ENCODE measurements at regions not wholly inside any gene's neighbourhood (a gene's known extent, or its start where the extent isn't known, plus 50 kb on each side); places are given as distances from the start of the nearest gene placed in this dataset.

GRCh38 chr4:38576767-38577166, 87.2 kb upstream of the KLF3 start:
- Mint-ChIP-seq H3K9me3 (no peaks in the 10 kb centered on the region), H3K36me3 (ENCODE audit: low read depth) (no peaks in the 10 kb centered on the region), H3K4me1 (ENCODE audit: low read depth) (peaks cover 3% of the 10 kb centered on the region), H3K27me3 (no peaks in the 10 kb centered on the region), H3K27ac (no peak overlapping the region), H3K4me3 (no peak overlapping the region)
- POLR2A ChIA-PET = no interaction called here
- intact Hi-C loops (cut with micrococcal nuclease) = no loop called here
- ATAC-seq = no peak
- no peak for DNase-seq
- CTCF ChIA-PET = interaction anchor here (2.1 kb wide), 1 partner anchor 397 kb away, joined by 5 read pairs; no protein-coding TSS in a partner anchor
- TF ChIP-seq CTCF (IDR thresholded peaks at IDR 0.05) = no peak

GRCh38 chr4:38577462-38577861, 86.5 kb upstream of the KLF3 start:
- intact Hi-C loops (cut with micrococcal nuclease) = no loop called here
- H3K36me3 Mint-ChIP-seq (ENCODE audit: low read depth) = no peaks in the 10 kb centered on the region
- no peaks in the 10 kb centered on the region for H3K9me3 Mint-ChIP-seq
- ATAC-seq (no peak), DNase-seq (no peak)
- no peaks in the 10 kb centered on the region for H3K27me3 Mint-ChIP-seq
- no peak overlapping the region for H3K4me3 Mint-ChIP-seq
- ChIA-PET POLR2A (no interaction called here), CTCF (no interaction called here)
- no peak for TF ChIP-seq CTCF (IDR thresholded peaks at IDR 0.05)
- H3K27ac Mint-ChIP-seq = no peak overlapping the region
- peaks cover 4% of the 10 kb centered on the region for H3K4me1 Mint-ChIP-seq (ENCODE audit: low read depth)

- ATAC-seq (no peak), DNase-seq (no peak)
- H3K4me1 Mint-ChIP-seq (ENCODE audit: low read depth) = peaks cover 9% of the 10 kb centered on the region
- peaks cover 2% of the 10 kb centered on the region for H3K27me3 Mint-ChIP-seq
- H3K9me3 Mint-ChIP-seq = no peaks in the 10 kb centered on the region
- no peak overlapping the region for H3K4me3 Mint-ChIP-seq
- no peak for TF ChIP-seq CTCF (IDR thresholded peaks at IDR 0.05)
- ChIA-PET POLR2A (interaction anchor here (0.6 to 0.9 kb wide), 2 partner anchors 39 to 117 kb away, joined by 3 read pairs; no protein-coding TSS in a partner anchor), CTCF (interaction anchor here (0.8 kb wide), 1 partner anchor 10 kb away, joined by 3 read pairs; no protein-coding TSS in a partner anchor)
- intact Hi-C loops (cut with micrococcal nuclease) = no loop called here
- H3K36me3 Mint-ChIP-seq (ENCODE audit: low read depth) = no peaks in the 10 kb centered on the region
- H3K27ac Mint-ChIP-seq = no peak overlapping the region
Measured at GRCh38 chr4:38581426-38582106, 82.4 kb upstream of the KLF3 start.

- Mint-ChIP-seq H3K27ac (no peak overlapping the region), H3K36me3 (ENCODE audit: low read depth) (no peaks in the 10 kb centered on the region), H3K4me1 (ENCODE audit: low read depth) (peaks cover 9% of the 10 kb centered on the region), H3K27me3 (peaks cover 2% of the 10 kb centered on the region), H3K9me3 (no peaks in the 10 kb centered on the region), H3K4me3 (no peak overlapping the region)
- ChIA-PET POLR2A (interaction anchor here (0.6 kb wide), 1 partner anchor 116 kb away, joined by 3 read pairs; no protein-coding TSS in a partner anchor), CTCF (no interaction called here)
- DNase-seq (no peak), ATAC-seq (no peak)
- TF ChIP-seq CTCF (IDR thresholded peaks at IDR 0.05) = no peak
- intact Hi-C loops (cut with micrococcal nuclease) = no loop called here
Measured at GRCh38 chr4:38582445-38582844, 81.6 kb upstream of the KLF3 start.

GRCh38 chr4:38582889-38583470, 81.0 kb upstream of the KLF3 start:
- Mint-ChIP-seq H3K4me3 (no peak overlapping the region), H3K36me3 (ENCODE audit: low read depth) (no peaks in the 10 kb centered on the region), H3K4me1 (ENCODE audit: low read depth) (peaks cover 9% of the 10 kb centered on the region), H3K9me3 (no peaks in the 10 kb centered on the region), H3K27ac (no peak overlapping the region), H3K27me3 (peaks cover 2% of the 10 kb centered on the region)
- ChIA-PET POLR2A (no interaction called here), CTCF (no interaction called here)
- DNase-seq = peak; percentile 46
- intact Hi-C loops (cut with micrococcal nuclease) = no loop called here
- peak; percentile 68 for ATAC-seq
- TF ChIP-seq CTCF (IDR thresholded peaks at IDR 0.05) = no peak

Measured in activated CD8-positive, alpha-beta T cell treated with anti-CD3 and anti-CD28 coated beads for 36 hours (primary cell).